ENCODE measurements at regions not wholly inside any gene's neighbourhood (a gene's known extent, or its start where the extent isn't known, plus 50 kb on each side); places are given as distances from the start of the nearest gene placed in this dataset.

DNA sequence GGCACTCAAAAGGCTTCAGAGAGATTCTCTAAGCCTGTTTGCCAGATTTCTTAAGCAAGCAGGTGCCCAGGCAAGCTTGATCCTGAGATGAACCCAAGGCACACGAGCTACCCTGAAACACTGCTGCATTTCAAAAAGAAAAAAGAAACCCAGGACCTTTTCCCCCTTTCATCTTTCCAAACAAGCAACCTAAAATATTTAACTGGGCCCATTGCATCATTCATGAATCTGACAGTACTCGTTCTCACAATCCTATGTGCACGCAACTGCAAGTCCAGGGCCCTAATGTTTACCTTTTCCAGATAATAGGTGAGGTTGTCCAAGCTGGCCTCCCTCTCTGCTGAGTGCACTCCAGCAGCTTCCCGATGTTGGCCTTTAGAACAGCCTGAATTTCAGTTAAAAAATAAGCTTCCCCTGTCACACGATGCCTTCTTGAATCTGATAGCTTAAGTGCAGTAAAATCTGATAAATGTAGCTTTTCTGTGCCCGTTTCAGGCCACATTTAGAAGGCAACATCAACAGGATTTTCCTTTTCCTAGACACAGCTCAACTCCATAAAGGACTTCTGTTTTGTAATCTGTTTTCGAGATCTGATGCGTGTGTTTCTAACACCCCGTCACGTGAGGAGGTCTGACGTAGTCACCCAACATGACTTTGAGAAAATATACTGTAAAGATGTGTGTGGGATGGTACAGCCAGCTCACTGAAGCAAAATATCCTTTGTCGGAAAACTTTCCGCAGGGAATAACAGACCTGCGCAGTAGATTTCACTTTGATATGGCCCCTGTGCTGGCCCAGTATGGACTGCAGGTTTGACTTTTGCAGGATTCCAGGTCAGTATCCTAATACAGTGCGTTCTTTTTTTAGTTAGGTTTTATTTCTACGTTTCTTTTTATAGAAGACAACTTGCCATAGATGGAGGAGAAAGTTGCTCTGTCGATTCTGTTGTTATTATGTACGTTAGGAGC is 55.1 kb upstream of the RASA2 start:
- H3K9me3 ChIP-seq (ENCODE audit: low read depth) = no peaks in the 10 kb centered on the region
- peaks cover 51% of the 10 kb centered on the region for H3K4me1 ChIP-seq (ENCODE audit: low read depth)
- H3K4me3 ChIP-seq = no peak overlapping the region
- TF ChIP-seq, protein P1, sequence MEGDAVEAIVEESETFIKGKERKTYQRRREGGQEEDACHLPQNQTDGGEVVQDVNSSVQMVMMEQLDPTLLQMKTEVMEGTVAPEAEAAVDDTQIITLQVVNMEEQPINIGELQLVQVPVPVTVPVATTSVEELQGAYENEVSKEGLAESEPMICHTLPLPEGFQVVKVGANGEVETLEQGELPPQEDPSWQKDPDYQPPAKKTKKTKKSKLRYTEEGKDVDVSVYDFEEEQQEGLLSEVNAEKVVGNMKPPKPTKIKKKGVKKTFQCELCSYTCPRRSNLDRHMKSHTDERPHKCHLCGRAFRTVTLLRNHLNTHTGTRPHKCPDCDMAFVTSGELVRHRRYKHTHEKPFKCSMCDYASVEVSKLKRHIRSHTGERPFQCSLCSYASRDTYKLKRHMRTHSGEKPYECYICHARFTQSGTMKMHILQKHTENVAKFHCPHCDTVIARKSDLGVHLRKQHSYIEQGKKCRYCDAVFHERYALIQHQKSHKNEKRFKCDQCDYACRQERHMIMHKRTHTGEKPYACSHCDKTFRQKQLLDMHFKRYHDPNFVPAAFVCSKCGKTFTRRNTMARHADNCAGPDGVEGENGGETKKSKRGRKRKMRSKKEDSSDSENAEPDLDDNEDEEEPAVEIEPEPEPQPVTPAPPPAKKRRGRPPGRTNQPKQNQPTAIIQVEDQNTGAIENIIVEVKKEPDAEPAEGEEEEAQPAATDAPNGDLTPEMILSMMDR (IDR thresholded peaks at IDR 0.05; ENCODE audit: low read depth, low read length) = no peak
- H3K36me3 ChIP-seq = no peaks in the 10 kb centered on the region
- DNase-seq (ENCODE audit: low read depth in 1 of 2, low spot score in 1 of 2) = no peak
- H3K27ac ChIP-seq = peak overlapping the region; percentile 22
- H3K27me3 ChIP-seq = no peaks in the 10 kb centered on the region

DNA sequence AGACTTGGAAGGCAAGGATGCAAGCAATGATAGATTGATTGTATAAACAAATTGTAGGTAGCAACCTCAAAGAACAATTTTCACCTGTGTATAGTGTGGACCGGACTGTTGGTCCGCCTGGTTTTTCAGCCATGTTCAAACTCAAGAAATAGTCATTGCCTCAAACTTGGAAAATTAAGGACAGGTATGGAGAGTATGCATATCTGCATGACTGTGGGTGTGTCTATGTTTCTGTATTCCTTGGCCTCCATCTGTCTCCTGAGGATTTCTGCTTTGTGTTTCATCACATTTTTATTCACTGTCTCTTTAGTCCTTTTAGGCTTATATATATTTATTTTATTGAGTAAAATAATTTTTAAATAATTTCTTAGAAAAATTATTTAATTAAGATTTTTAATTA is 53.9 kb upstream of the RASA2 start:
- no peaks in the 10 kb centered on the region for H3K27me3 ChIP-seq
- no peaks in the 10 kb centered on the region for H3K36me3 ChIP-seq
- H3K27ac ChIP-seq = no peak overlapping the region
- DNase-seq (ENCODE audit: low read depth in 1 of 2, low spot score in 1 of 2) = no peak
- H3K4me3 ChIP-seq = no peak overlapping the region
- peaks cover 49% of the 10 kb centered on the region for H3K4me1 ChIP-seq (ENCODE audit: low read depth)
- TF ChIP-seq, protein P1 (IDR thresholded peaks at IDR 0.05; ENCODE audit: low read depth, low read length) = no peak
- no peaks in the 10 kb centered on the region for H3K9me3 ChIP-seq (ENCODE audit: low read depth)

DNA sequence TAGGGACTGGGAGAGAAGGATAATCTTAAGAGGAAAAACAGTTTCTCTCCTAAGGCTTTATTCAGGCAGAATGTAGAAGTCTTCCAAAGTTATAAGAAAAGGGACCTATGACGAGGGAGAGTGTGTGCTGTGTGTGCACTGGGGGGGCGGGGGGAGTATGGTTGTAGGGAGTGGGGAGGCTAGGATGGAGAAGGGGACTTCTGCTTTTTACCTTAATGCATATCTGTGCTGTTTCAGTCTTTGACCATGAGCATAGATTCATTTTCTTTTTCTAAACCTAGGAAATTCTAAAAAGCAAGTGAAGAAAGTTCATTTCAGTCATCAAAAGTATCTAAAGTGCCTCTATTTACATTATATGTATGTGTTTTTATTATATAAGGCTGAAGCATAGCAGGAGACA is 52.6 kb upstream of the RASA2 start:
- TF ChIP-seq, protein P1 (IDR thresholded peaks at IDR 0.05; ENCODE audit: low read depth, low read length) = no peak
- no peaks in the 10 kb centered on the region for H3K9me3 ChIP-seq (ENCODE audit: low read depth)
- H3K27me3 ChIP-seq = no peaks in the 10 kb centered on the region
- no peak overlapping the region for H3K27ac ChIP-seq
- H3K36me3 ChIP-seq = no peaks in the 10 kb centered on the region
- DNase-seq (ENCODE audit: low read depth in 1 of 2, low spot score in 1 of 2) = no peak
- no peak overlapping the region for H3K4me3 ChIP-seq
- peaks cover 42% of the 10 kb centered on the region for H3K4me1 ChIP-seq (ENCODE audit: low read depth)

DNA sequence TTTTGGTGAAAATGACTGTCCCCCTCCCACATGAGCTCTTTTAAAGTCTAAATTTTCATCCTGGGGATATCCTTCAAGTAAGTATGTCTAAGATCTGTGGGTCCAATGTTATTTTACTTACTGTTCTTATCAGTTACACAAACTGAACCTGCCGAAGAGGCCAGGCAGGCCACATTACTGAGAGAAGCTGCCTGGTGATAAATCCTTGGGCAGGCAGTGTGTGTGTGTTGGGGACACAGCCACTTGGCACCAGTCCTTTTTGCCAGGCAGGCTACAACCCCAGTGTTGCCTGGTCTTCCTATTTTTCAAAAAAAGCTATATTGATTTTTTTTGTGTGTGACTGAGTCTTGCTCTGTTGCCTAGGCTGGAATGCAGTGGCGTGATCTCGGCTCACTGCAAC is 50.6 kb upstream of the RASA2 start:
- H3K27me3 ChIP-seq = no peaks in the 10 kb centered on the region
- H3K9me3 ChIP-seq (ENCODE audit: low read depth) = no peaks in the 10 kb centered on the region
- TF ChIP-seq, protein P1 (IDR thresholded peaks at IDR 0.05; ENCODE audit: low read depth, low read length) = no peak
- peak overlapping the region; percentile 75 for H3K27ac ChIP-seq
- no peak overlapping the region for H3K4me3 ChIP-seq
- peaks cover 38% of the 10 kb centered on the region for H3K4me1 ChIP-seq (ENCODE audit: low read depth)
- H3K36me3 ChIP-seq = no peaks in the 10 kb centered on the region
- peak in 1 of 2 donors; percentile 34 for DNase-seq (ENCODE audit: low read depth in 1 of 2, low spot score in 1 of 2)
